A673 (cell line): ENCODE measurements at regions not wholly inside any gene's neighbourhood (a gene's known extent, or its start where the extent isn't known, plus 50 kb on each side); places are given as distances from the start of the nearest gene placed in this dataset.
"Not testable (repeated sequence)": the region's sequence is repeated elsewhere in the genome, so short reads cannot be mapped to it uniquely, and the experiment has no call there.

Experiments used
- EZH2 ChIP-seq: fragments of 200-600 bp; sonication (generic); IDR thresholded peaks from 2 replicates; pipeline ENCODE4 v1.6.1; 2017; ENCODE audit warnings: borderline replicate concordance, low read depth, mild to moderate bottlenecking, mixed read lengths, antibody characterized with exemption, low read length; ENCODE audit not compliant: poor library complexity, severe bottlenecking
- TF ChIP-seq, protein P1 (sequence below): fragments of 300-800, 200-600 bp; sonication (generic); conservative IDR thresholded peaks from 2 replicates; pipeline ENCODE4 v1.5.1; 2017; ENCODE audit warnings: low read depth, mild to moderate bottlenecking, antibody characterized with exemption, low read length, moderate library complexity, mixed read lengths

GRCh38 chr10:52403801-52404200, 89.7 kb downstream of the DKK1 start:
- TF ChIP-seq, protein P1, sequence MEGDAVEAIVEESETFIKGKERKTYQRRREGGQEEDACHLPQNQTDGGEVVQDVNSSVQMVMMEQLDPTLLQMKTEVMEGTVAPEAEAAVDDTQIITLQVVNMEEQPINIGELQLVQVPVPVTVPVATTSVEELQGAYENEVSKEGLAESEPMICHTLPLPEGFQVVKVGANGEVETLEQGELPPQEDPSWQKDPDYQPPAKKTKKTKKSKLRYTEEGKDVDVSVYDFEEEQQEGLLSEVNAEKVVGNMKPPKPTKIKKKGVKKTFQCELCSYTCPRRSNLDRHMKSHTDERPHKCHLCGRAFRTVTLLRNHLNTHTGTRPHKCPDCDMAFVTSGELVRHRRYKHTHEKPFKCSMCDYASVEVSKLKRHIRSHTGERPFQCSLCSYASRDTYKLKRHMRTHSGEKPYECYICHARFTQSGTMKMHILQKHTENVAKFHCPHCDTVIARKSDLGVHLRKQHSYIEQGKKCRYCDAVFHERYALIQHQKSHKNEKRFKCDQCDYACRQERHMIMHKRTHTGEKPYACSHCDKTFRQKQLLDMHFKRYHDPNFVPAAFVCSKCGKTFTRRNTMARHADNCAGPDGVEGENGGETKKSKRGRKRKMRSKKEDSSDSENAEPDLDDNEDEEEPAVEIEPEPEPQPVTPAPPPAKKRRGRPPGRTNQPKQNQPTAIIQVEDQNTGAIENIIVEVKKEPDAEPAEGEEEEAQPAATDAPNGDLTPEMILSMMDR, result not testable (repeated sequence)
- TF ChIP-seq EZH2, result not testable (repeated sequence)
